H1 (cell line): ENCODE measurements at regions not wholly inside any gene's neighbourhood (a gene's known extent, or its start where the extent isn't known, plus 50 kb on each side); places are given as distances from the start of the nearest gene placed in this dataset.
A peak's percentile ranks its signal among the peaks of the same experiment; 100 is the strongest.

Experiments
- CTCF ChIA-PET: fragments of 300-600 bp; sonication (Branson Sonifier 250); formaldehyde crosslinking; loops from one replicate; lab custom pipeline; 2021; ENCODE audit not compliant: partially characterized antibody; lab: Charles Lee
- POLR2A ChIA-PET: fragments of 300-600 bp; sonication (Branson Sonifier 250); formaldehyde crosslinking; loops from one replicate; lab custom pipeline; 2021; ENCODE audit warnings: inconsistent platforms; ENCODE audit not compliant: partially characterized antibody; lab: Charles Lee
- DNase-seq, 2 experiments: peaks; one replicate each; pipeline versions ENCODE4 v3.0.0 to v3.0.0-alpha.2; 2010 to 2022; ENCODE audit warnings: low spot score in 2 of 2, low read depth in 1 of 2, mixed read lengths in 1 of 2
- FAIRE-seq: peaks from 2 replicates; lab custom pipeline; 2011; peaks lifted over from hg19 to GRCh38; lab: Jason Lieb, UNC
- H2AFZ ChIP-seq: 2 replicates; pipeline ENCODE4 v1.8.1; 2012; ENCODE audit warnings: low read length, inconsistent platforms
- H2AK5ac ChIP-seq: 2 replicates; pipeline ENCODE4 v1.6.1; 2013; ENCODE audit warnings: low read depth, low read length
- H2BK120ac ChIP-seq: replicated peaks from 2 replicates; pipeline ENCODE3; 2013; ENCODE audit warnings: low read depth, low read length, inconsistent platforms
- H2BK12ac ChIP-seq: 2 replicates; pipeline ENCODE4 v1.6.1; 2013; ENCODE audit warnings: low read depth, low read length
- H2BK15ac ChIP-seq: 2 replicates; pipeline ENCODE4 v1.6.1; 2013; ENCODE audit warnings: low read length
- H2BK20ac ChIP-seq: 2 replicates; pipeline ENCODE4 v1.6.1; 2013; ENCODE audit warnings: low read length
- H2BK5ac ChIP-seq: 2 replicates; pipeline ENCODE4 v1.6.1; 2013; ENCODE audit warnings: low read depth, low read length
- H3K14ac ChIP-seq: 2 replicates; pipeline ENCODE4 v1.6.1; 2013; ENCODE audit warnings: inconsistent platforms; ENCODE audit not compliant: insufficient read length
- H3K18ac ChIP-seq: 2 replicates; pipeline ENCODE4 v1.6.1; 2013; ENCODE audit warnings: low read length; ENCODE audit errors: extremely low read depth
- H3K23ac ChIP-seq: 2 replicates; pipeline ENCODE4 v1.6.1; 2013; ENCODE audit warnings: inconsistent platforms; ENCODE audit not compliant: insufficient read length
- H3K23me2 ChIP-seq: 2 replicates; pipeline ENCODE4 v1.6.1; 2013; ENCODE audit warnings: low read depth, low read length
- H3K27ac ChIP-seq: 2 replicates; pipeline ENCODE4 v1.6.1; 2011; ENCODE audit warnings: low read depth, low read length, inconsistent platforms
- H3K27me3 ChIP-seq, 4 experiments: replicated peaks in 1 of 4; 1 replicate in 1 of 4; 2 replicates in 3 of 4; pipeline versions ENCODE4 v1.6.1 to v1.8.1; 2011 to 2013; ENCODE audit warnings: low read length in 3 of 4, mild to moderate bottlenecking in 3 of 4, inconsistent platforms in 2 of 4, mixed read lengths in 2 of 4, moderate library complexity in 1 of 4; ENCODE audit not compliant: control insufficient read depth in 3 of 4, insufficient read depth in 3 of 4; ENCODE audit errors: extremely low read depth in 1 of 4
- H3K36me3 ChIP-seq, 4 experiments: 2 replicates each; pipeline versions ENCODE4 v1.6.1 to v1.8.1; 2011 to 2013; ENCODE audit warnings: mild to moderate bottlenecking in 4 of 4, low read length in 3 of 4, moderate library complexity in 2 of 4, control low read depth in 1 of 4, inconsistent platforms in 1 of 4; ENCODE audit not compliant: insufficient read depth in 4 of 4, control insufficient read depth in 2 of 4
- H3K4ac ChIP-seq: replicated peaks from 2 replicates; pipeline ENCODE3; 2013; ENCODE audit warnings: low read length, low read depth, mixed read lengths, inconsistent platforms; ENCODE audit not compliant: insufficient read length
- H3K4me1 ChIP-seq, 4 experiments: replicated peaks in 1 of 4; 1 replicate in 1 of 4; 2 replicates in 3 of 4; pipeline versions ENCODE4 v1.6.1 to v1.8.1; 2011 to 2013; ENCODE audit warnings: low read length in 3 of 4, inconsistent platforms in 2 of 4, mixed read lengths in 1 of 4; ENCODE audit not compliant: insufficient read depth in 4 of 4, control insufficient read depth in 3 of 4
- H3K4me2 ChIP-seq, 2 experiments: 2 replicates each; pipeline versions ENCODE4 v1.6.1 to v1.8.1; 2011 to 2013; ENCODE audit warnings: low read depth in 2 of 2, low read length in 2 of 2, control low read depth in 1 of 2, inconsistent platforms in 1 of 2, mild to moderate bottlenecking in 1 of 2; ENCODE audit not compliant: insufficient read depth in 1 of 2
- H3K4me3 ChIP-seq, 4 experiments: fragments of 200-600, 300-600 bp in 1 of 4; sonication (generic), shearing (Covaris generic), sonication (Bioruptor Twin) in 1 of 4; 2 replicates each; pipeline versions ENCODE4 v1.5.1 to v1.8.1; 2011 to 2016; ENCODE audit warnings: low read length in 4 of 4, low read depth in 3 of 4, control low read depth in 2 of 4, inconsistent platforms in 2 of 4, mild to moderate bottlenecking in 2 of 4, mixed read lengths in 1 of 4, moderate library complexity in 1 of 4; ENCODE audit not compliant: insufficient read depth in 2 of 4; ENCODE audit errors: extremely low read depth in 1 of 4
- H3K56ac ChIP-seq: replicated peaks from 2 replicates; pipeline ENCODE3; 2013; ENCODE audit warnings: low read depth, mild to moderate bottlenecking, mixed read lengths, low read length, inconsistent platforms; ENCODE audit not compliant: insufficient read length
- H3K79me1 ChIP-seq: 2 replicates; pipeline ENCODE4 v1.6.1; 2013; ENCODE audit warnings: low read depth, low read length, control low read depth
- H3K79me2 ChIP-seq, 2 experiments: 2 replicates each; pipeline versions ENCODE4 v1.6.1 to v1.8.1; 2012 to 2013; ENCODE audit warnings: low read length in 2 of 2, mild to moderate bottlenecking in 2 of 2, inconsistent platforms in 1 of 2; ENCODE audit not compliant: insufficient read depth in 2 of 2, control insufficient read depth in 1 of 2
- H3K9ac ChIP-seq, 4 experiments: replicated peaks in 1 of 4; 1 replicate in 1 of 4; 2 replicates in 3 of 4; pipeline versions ENCODE4 v1.6.1 to v1.8.1; 2011 to 2013; ENCODE audit warnings: low read depth in 3 of 4, low read length in 3 of 4, control low read depth in 2 of 4, mild to moderate bottlenecking in 2 of 4, moderate library complexity in 2 of 4, inconsistent platforms in 1 of 4; ENCODE audit errors: extremely low read depth in 1 of 4
- H3K9me3 ChIP-seq, 2 experiments: 2 replicates each; pipeline versions ENCODE4 v1.6.1 to v1.8.1; 2012 to 2013; ENCODE audit warnings: mild to moderate bottlenecking in 2 of 2, moderate library complexity in 2 of 2, control low read depth in 1 of 2, inconsistent platforms in 1 of 2, low read depth in 1 of 2, low read length in 1 of 2, mixed read lengths in 1 of 2; ENCODE audit not compliant: insufficient read depth in 2 of 2
- H4K20me1 ChIP-seq, 2 experiments: replicated peaks in 1 of 2; 2 replicates each; pipeline versions ENCODE3 to v1.8.1; 2011 to 2013; ENCODE audit warnings: inconsistent platforms in 2 of 2, low read length in 2 of 2, mild to moderate bottlenecking in 1 of 2; ENCODE audit not compliant: insufficient read depth in 2 of 2, control insufficient read depth in 1 of 2
- H4K5ac ChIP-seq: 2 replicates; pipeline ENCODE4 v1.6.1; 2013; ENCODE audit warnings: low read length, low read depth, mixed read lengths, inconsistent platforms; ENCODE audit not compliant: insufficient read length
- H4K8ac ChIP-seq: 2 replicates; pipeline ENCODE4 v1.8.0; 2013; ENCODE audit warnings: mild to moderate bottlenecking, moderate library complexity, low read length, inconsistent platforms; ENCODE audit not compliant: insufficient read depth; ENCODE audit errors: extremely low read depth
- H4K91ac ChIP-seq: replicated peaks from 2 replicates; pipeline ENCODE3; 2013; ENCODE audit warnings: low read length, mixed read lengths, inconsistent platforms; ENCODE audit not compliant: insufficient read length
- CBX5 ChIP-seq: fragments of 300-800, 300-1000 bp; sonication (generic); IDR thresholded peaks from 2 replicates; pipeline ENCODE4 v1.7.1; 2016; ENCODE audit warnings: antibody characterized with exemption, low read length, low read depth
- CEBPB ChIP-seq: IDR thresholded peaks from 2 replicates; pipeline ENCODE4 v1.6.1; 2012; ENCODE audit warnings: low read depth, low read length
- CTCF ChIP-seq, 3 experiments: IDR thresholded peaks; 1 replicate in 2 of 3; 2 replicates in 1 of 3; pipeline versions ENCODE4 v1.5.1 to v1.6.1; 2011; ENCODE audit warnings: low read length in 3 of 3, mild to moderate bottlenecking in 3 of 3, inconsistent platforms in 2 of 3, low read depth in 1 of 3, moderate library complexity in 1 of 3; ENCODE audit not compliant: insufficient read depth in 1 of 3; ENCODE audit errors: control extremely low read depth in 1 of 3
- FOSL1 ChIP-seq: IDR thresholded peaks from 2 replicates; pipeline ENCODE4 v1.6.1; 2011; ENCODE audit warnings: mild to moderate bottlenecking, low read depth, low read length, moderate library complexity; ENCODE audit not compliant: insufficient read depth
- HDAC6 ChIP-seq: IDR thresholded peaks from one replicate; pipeline ENCODE4 v1.7.1; 2012; ENCODE audit warnings: low read depth, mild to moderate bottlenecking, inconsistent platforms, low read length, moderate library complexity
- JUND ChIP-seq: IDR thresholded peaks from 2 replicates; pipeline ENCODE4 v1.6.1; 2011; ENCODE audit warnings: mild to moderate bottlenecking, improper control_type of control experiment, low read length
- KDM5A ChIP-seq: fragments of 200-600 bp; IDR thresholded peaks from 2 replicates; pipeline ENCODE4 v1.7.1; 2012; ENCODE audit warnings: mild to moderate bottlenecking, low read length, inconsistent platforms, mixed read lengths
- PHF8 ChIP-seq: fragments of 200-600 bp; sonication (generic); conservative IDR thresholded peaks from 2 replicates; pipeline ENCODE4 v1.7.1; 2012; ENCODE audit warnings: low read depth, mild to moderate bottlenecking, inconsistent platforms, low read length, moderate library complexity
- POLR2A ChIP-seq, 2 experiments: IDR thresholded peaks; 1 replicate in 1 of 2; 2 replicates in 1 of 2; pipeline ENCODE4 v1.6.1; 2011; ENCODE audit warnings: low read depth in 2 of 2, low read length in 2 of 2, mild to moderate bottlenecking in 2 of 2; ENCODE audit errors: control extremely low read depth in 1 of 2
- POU5F1 ChIP-seq: IDR thresholded peaks from 2 replicates; pipeline ENCODE4 v1.6.1; 2011; ENCODE audit warnings: low read depth, mild to moderate bottlenecking, low read length, moderate library complexity
- RBBP5 ChIP-seq: IDR thresholded peaks from 2 replicates; pipeline ENCODE4 v1.7.1; 2012; ENCODE audit warnings: low read depth, mild to moderate bottlenecking, inconsistent platforms, low read length, moderate library complexity, borderline replicate concordance
- SIRT6 ChIP-seq: IDR thresholded peaks from one replicate; pipeline ENCODE4 v1.7.1; 2012; ENCODE audit warnings: low read length, inconsistent platforms
- SIX5 ChIP-seq: IDR thresholded peaks from 2 replicates; pipeline ENCODE4 v1.6.1; 2011; ENCODE audit warnings: mild to moderate bottlenecking, low read depth, low read length
- SRF ChIP-seq: IDR thresholded peaks from 2 replicates; pipeline ENCODE4 v1.6.1; 2011; ENCODE audit warnings: mild to moderate bottlenecking, low read depth, low read length, moderate library complexity
- WGBS, 2 experiments: shearing (Covaris generic) in 1 of 2; methylation state at CpG; one replicate each; pipeline versions ENCODE4 v1.1.6 to v1.1.7; 2013 to 2015; ENCODE audit warnings: low lambda C conversion rate in 2 of 2, mixed read lengths in 2 of 2, inconsistent platforms in 1 of 2, low coverage in 1 of 2, missing lambda C conversion rate in 1 of 2; ENCODE audit not compliant: insufficient replicate concordance in 2 of 2, insufficient coverage in 1 of 2, insufficient read length in 1 of 2; ENCODE audit errors: extremely low coverage in 1 of 2, missing lambda C conversion rate in 1 of 2; 5-methylcytosine and 5-hydroxymethylcytosine counted together

GRCh38 chr5:105392710-105393149, 1830.1 kb upstream of the NUDT12 start:
- Histone ChIP-seq H2AK5ac (no peak overlapping the region), H4K91ac (no peak overlapping the region), H2BK15ac (no peak overlapping the region), H3K23ac (no peak overlapping the region), H3K14ac (no peak overlapping the region), H2BK12ac (no peak overlapping the region), H3K4ac (no peak overlapping the region), H3K4me2 (no peak overlapping the region), H3K27me3 (no peaks in the 10 kb centered on the region), H4K5ac (no peak overlapping the region), H4K8ac (peak overlapping the region; percentile 1; the same call in 1 of the 2 replicates), H3K4me3 (no peak overlapping the region), H2BK20ac (no peak overlapping the region), H3K23me2 (no peaks in the 10 kb centered on the region), H3K79me2 (no peaks in the 10 kb centered on the region), H3K18ac (no peak overlapping the region), H3K4me1 (no peaks in the 10 kb centered on the region), H2BK120ac (no peak overlapping the region), H3K36me3 (no peaks in the 10 kb centered on the region), H2BK5ac (no peak overlapping the region), H4K20me1 (no peaks in the 10 kb centered on the region), H3K27ac (no peak overlapping the region), H3K9me3 (peaks cover 0 to 4% of the 10 kb centered on the region in 2 experiments; a peak in 1 of 4 replicates), H3K79me1 (no peaks in the 10 kb centered on the region), H3K56ac (no peak overlapping the region), H2AFZ (peak overlapping the region; percentile 81), H3K9ac (no peak overlapping the region)
- 97% methylated on average over 18 of the region's 18 CpGs; no CpG with 5 or more reads in 1 of the 2 experiments for WGBS, 2 experiments
- ChIA-PET POLR2A (no interaction called here), CTCF (no interaction called here)
- DNase-seq (no peak), FAIRE-seq (no peak)
- TF ChIP-seq HDAC6: no peak
- TF ChIP-seq CEBPB: no peak
- no peak for TF ChIP-seq CTCF (IDR thresholded peaks at IDR 0.05; ENCODE audit: control extremely low read depth in 1 of 3, insufficient read depth in 1 of 3, low read depth in 1 of 3, low read length in 3 of 3)
- TF ChIP-seq POU5F1: no peak
- no peak for TF ChIP-seq KDM5A
- no peak for TF ChIP-seq RBBP5
- TF ChIP-seq FOSL1: no peak
- no peak for TF ChIP-seq SIRT6
- no peak for TF ChIP-seq JUND
- TF ChIP-seq PHF8: no peak
- TF ChIP-seq CBX5: no peak
- no peak for TF ChIP-seq SRF
- TF ChIP-seq POLR2A (IDR thresholded peaks at IDR 0.05; ENCODE audit: control extremely low read depth in 1 of 2, low read depth in 2 of 2, low read length in 2 of 2): no peak
- TF ChIP-seq SIX5: no peak
